Astrocyte of the cerebellum (primary cell): ENCODE measurements at regions not wholly inside any gene's neighbourhood (a gene's known extent, or its start where the extent isn't known, plus 50 kb on each side); places are given as distances from the start of the nearest gene placed in this dataset.

Source experiments
- DNase-seq: peaks from one replicate; pipeline ENCODE4 v3.0.0-alpha.2; 2011; ENCODE audit warnings: low read depth
- H3K4me3 ChIP-seq: 2 replicates; pipeline ENCODE4 v1.5.1; 2011; ENCODE audit warnings: mild to moderate bottlenecking, low read depth, low read length, moderate library complexity
- in situ Hi-C: cut with HindIII; loops from 2 replicates; pipeline ENCODE4 v1.10.0; 2017; ENCODE audit warnings: low sequenced_read_pairs
- TF ChIP-seq, protein P1 (sequence below): IDR thresholded peaks from 2 replicates; pipeline ENCODE4 v1.5.1; 2012; ENCODE audit warnings: low read length, low read depth, moderate library complexity, mild to moderate bottlenecking; ENCODE audit errors: missing control alignments

- no peak overlapping the region for H3K4me3 ChIP-seq
- TF ChIP-seq, protein P1, sequence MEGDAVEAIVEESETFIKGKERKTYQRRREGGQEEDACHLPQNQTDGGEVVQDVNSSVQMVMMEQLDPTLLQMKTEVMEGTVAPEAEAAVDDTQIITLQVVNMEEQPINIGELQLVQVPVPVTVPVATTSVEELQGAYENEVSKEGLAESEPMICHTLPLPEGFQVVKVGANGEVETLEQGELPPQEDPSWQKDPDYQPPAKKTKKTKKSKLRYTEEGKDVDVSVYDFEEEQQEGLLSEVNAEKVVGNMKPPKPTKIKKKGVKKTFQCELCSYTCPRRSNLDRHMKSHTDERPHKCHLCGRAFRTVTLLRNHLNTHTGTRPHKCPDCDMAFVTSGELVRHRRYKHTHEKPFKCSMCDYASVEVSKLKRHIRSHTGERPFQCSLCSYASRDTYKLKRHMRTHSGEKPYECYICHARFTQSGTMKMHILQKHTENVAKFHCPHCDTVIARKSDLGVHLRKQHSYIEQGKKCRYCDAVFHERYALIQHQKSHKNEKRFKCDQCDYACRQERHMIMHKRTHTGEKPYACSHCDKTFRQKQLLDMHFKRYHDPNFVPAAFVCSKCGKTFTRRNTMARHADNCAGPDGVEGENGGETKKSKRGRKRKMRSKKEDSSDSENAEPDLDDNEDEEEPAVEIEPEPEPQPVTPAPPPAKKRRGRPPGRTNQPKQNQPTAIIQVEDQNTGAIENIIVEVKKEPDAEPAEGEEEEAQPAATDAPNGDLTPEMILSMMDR = no peak
- no peak for DNase-seq
- in situ Hi-C loops = no loop called here
Observed at GRCh38 chr2:181397331-181397730, 59.9 kb upstream of the ITGA4 start.

- H3K4me3 ChIP-seq = no peak overlapping the region
- in situ Hi-C loops = no loop called here
- TF ChIP-seq, protein P1 = no peak
- DNase-seq = no peak
Observed at GRCh38 chr2:181398000-181398399, 59.2 kb upstream of the ITGA4 start.

- in situ Hi-C loops = no loop called here
- no peak overlapping the region for H3K4me3 ChIP-seq
- DNase-seq = no peak
- TF ChIP-seq, protein P1 = no peak
Observed at GRCh38 chr2:181399027-181399426, 58.2 kb upstream of the ITGA4 start.

DNA sequence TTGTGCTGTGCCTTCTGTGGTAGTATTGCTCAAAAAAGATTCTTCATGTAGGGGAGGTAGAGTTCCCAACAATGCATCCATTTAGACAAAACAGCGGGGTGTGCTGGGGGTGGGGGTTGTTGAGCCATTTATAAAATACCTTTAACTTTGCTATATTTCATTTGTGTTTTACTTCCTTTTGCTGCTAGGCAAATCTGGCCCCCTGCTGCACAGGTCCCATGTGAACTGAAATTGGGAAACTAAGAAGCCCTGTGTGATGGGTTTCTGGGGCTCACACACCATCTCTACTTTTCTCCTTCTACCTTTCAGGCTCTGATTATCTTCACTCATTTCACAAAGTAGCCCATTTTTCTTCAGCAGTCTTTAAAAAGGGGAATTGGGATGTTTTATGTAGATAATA lies 52.7 kb upstream of the ITGA4 start:
- no peak overlapping the region for H3K4me3 ChIP-seq
- TF ChIP-seq, protein P1 = no peak
- no peak for DNase-seq
- in situ Hi-C loops = no loop called here

DNA sequence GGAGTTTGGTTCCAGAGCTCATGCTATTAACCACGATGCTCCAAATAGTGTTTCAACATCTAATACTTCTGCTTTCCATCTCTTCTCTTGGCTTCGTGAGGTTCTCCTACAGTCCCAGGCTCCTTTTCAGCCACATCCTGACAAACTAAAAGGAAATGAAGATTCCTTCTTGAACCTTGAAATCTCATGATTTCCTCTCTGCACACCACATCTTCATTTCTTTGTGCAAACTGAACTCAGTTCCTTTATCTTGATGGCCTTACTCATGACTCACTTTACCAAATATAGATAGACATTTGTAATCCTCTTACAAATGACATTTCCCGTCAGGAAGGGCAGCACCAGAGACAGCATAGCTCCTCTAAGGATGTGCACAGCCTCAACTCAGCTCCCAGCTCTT lies 50.0 kb upstream of the ITGA4 start:
- H3K4me3 ChIP-seq = no peak overlapping the region
- DNase-seq = no peak
- TF ChIP-seq, protein P1 = no peak
- in situ Hi-C loops = no loop called here
